ENCODE measurements at regions not wholly inside any gene's neighbourhood (a gene's known extent, or its start where the extent isn't known, plus 50 kb on each side); places are given as distances from the start of the nearest gene placed in this dataset.

GRCh38 chr2:221972813-221973478 is 325.9 kb downstream of the PAX3 start:
- no peak for DNase-seq
- CTCF ChIA-PET = no interaction called here
- H3K4me1 Mint-ChIP-seq (ENCODE audit: low read depth, unreplicated experiment) = no peaks in the 10 kb centered on the region
- no TSS peak for BruUV-seq (replicated peaks)
- POLR2A ChIA-PET = no interaction called here
- H3K27me3 Mint-ChIP-seq (ENCODE audit: insufficient read depth, unreplicated experiment) = no peaks in the 10 kb centered on the region
- H3K9me3 Mint-ChIP-seq (ENCODE audit: unreplicated experiment) = peaks cover 6% of the 10 kb centered on the region
- H3K27ac Mint-ChIP-seq (ENCODE audit: unreplicated experiment) = no peak overlapping the region
- H3K36me3 ChIP-seq (ENCODE audit: control insufficient read depth, insufficient read depth, low read length) = no peaks in the 10 kb centered on the region
- H3K36me3 Mint-ChIP-seq (ENCODE audit: insufficient read depth, unreplicated experiment) = no peaks in the 10 kb centered on the region
- no peak overlapping the region for H3K4me3 Mint-ChIP-seq (ENCODE audit: unreplicated experiment)
- TF ChIP-seq, protein P1, sequence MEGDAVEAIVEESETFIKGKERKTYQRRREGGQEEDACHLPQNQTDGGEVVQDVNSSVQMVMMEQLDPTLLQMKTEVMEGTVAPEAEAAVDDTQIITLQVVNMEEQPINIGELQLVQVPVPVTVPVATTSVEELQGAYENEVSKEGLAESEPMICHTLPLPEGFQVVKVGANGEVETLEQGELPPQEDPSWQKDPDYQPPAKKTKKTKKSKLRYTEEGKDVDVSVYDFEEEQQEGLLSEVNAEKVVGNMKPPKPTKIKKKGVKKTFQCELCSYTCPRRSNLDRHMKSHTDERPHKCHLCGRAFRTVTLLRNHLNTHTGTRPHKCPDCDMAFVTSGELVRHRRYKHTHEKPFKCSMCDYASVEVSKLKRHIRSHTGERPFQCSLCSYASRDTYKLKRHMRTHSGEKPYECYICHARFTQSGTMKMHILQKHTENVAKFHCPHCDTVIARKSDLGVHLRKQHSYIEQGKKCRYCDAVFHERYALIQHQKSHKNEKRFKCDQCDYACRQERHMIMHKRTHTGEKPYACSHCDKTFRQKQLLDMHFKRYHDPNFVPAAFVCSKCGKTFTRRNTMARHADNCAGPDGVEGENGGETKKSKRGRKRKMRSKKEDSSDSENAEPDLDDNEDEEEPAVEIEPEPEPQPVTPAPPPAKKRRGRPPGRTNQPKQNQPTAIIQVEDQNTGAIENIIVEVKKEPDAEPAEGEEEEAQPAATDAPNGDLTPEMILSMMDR (IDR thresholded peaks at IDR 0.05; ENCODE audit: insufficient read depth in 1 of 2, low read depth in 1 of 2, low read length in 1 of 2, severe bottlenecking in 1 of 2, unreplicated experiment in 1 of 2) = no peak
- H3K4me3 ChIP-seq (ENCODE audit: low read depth, low read length) = no peak overlapping the region
- H3K27me3 ChIP-seq (replicated peaks; ENCODE audit: control insufficient read depth, insufficient read depth, low read length) = no peaks in the 10 kb centered on the region
- no peaks in the 10 kb centered on the region for H3K9me3 ChIP-seq
- no peaks in the 10 kb centered on the region for H3K4me1 ChIP-seq
- intact Hi-C loops (cut with micrococcal nuclease; ENCODE audit: unreplicated experiment) = no loop called here

- Mint-ChIP-seq H3K27me3 (ENCODE audit: insufficient read depth, unreplicated experiment) (no peaks in the 10 kb centered on the region), H3K27ac (ENCODE audit: unreplicated experiment) (no peak overlapping the region), H3K9me3 (ENCODE audit: unreplicated experiment) (peaks cover 2% of the 10 kb centered on the region), H3K36me3 (ENCODE audit: insufficient read depth, unreplicated experiment) (no peaks in the 10 kb centered on the region), H3K4me1 (ENCODE audit: low read depth, unreplicated experiment) (no peaks in the 10 kb centered on the region), H3K4me3 (ENCODE audit: unreplicated experiment) (no peak overlapping the region)
- intact Hi-C loops (cut with micrococcal nuclease; ENCODE audit: unreplicated experiment) = no loop called here
- TF ChIP-seq, protein P1 (IDR thresholded peaks at IDR 0.05; ENCODE audit: insufficient read depth in 1 of 2, low read depth in 1 of 2, low read length in 1 of 2, severe bottlenecking in 1 of 2, unreplicated experiment in 1 of 2) = no peak
- H3K36me3 ChIP-seq (ENCODE audit: control insufficient read depth, insufficient read depth, low read length) = no peaks in the 10 kb centered on the region
- DNase-seq = no peak
- BruUV-seq (replicated peaks) = no TSS peak
- CTCF ChIA-PET = interaction anchor here (1.3 kb wide), 1 partner anchor 397 kb away, joined by 5 read pairs; no protein-coding TSS in a partner anchor
- H3K27me3 ChIP-seq (replicated peaks; ENCODE audit: control insufficient read depth, insufficient read depth, low read length) = no peaks in the 10 kb centered on the region
- no peaks in the 10 kb centered on the region for H3K9me3 ChIP-seq
- no peaks in the 10 kb centered on the region for H3K4me1 ChIP-seq
- no peak overlapping the region for H3K4me3 ChIP-seq (ENCODE audit: low read depth, low read length)
- POLR2A ChIA-PET = no interaction called here
These were observed 328.4 kb downstream of the PAX3 start for GRCh38 chr2:221970389-221970788.

GRCh38 chr2:221969830-221970144 is 329.0 kb downstream of the PAX3 start:
- no TSS peak for BruUV-seq (replicated peaks)
- Mint-ChIP-seq H3K36me3 (ENCODE audit: insufficient read depth, unreplicated experiment) (no peaks in the 10 kb centered on the region), H3K27me3 (ENCODE audit: insufficient read depth, unreplicated experiment) (no peaks in the 10 kb centered on the region), H3K4me3 (ENCODE audit: unreplicated experiment) (no peak overlapping the region), H3K27ac (ENCODE audit: unreplicated experiment) (no peak overlapping the region), H3K4me1 (ENCODE audit: low read depth, unreplicated experiment) (no peaks in the 10 kb centered on the region), H3K9me3 (ENCODE audit: unreplicated experiment) (no peaks in the 10 kb centered on the region)
- H3K27me3 ChIP-seq (replicated peaks; ENCODE audit: control insufficient read depth, insufficient read depth, low read length) = no peaks in the 10 kb centered on the region
- no peaks in the 10 kb centered on the region for H3K36me3 ChIP-seq (ENCODE audit: control insufficient read depth, insufficient read depth, low read length)
- ChIA-PET CTCF (interaction anchor here (0.6 to 1.3 kb wide), 2 partner anchors 351 to 397 kb away, joined by 3 to 5 read pairs; no protein-coding TSS in a partner anchor), POLR2A (no interaction called here)
- no peaks in the 10 kb centered on the region for H3K4me1 ChIP-seq
- no peaks in the 10 kb centered on the region for H3K9me3 ChIP-seq
- no peak for DNase-seq
- TF ChIP-seq, protein P1 (IDR thresholded peaks at IDR 0.05; ENCODE audit: insufficient read depth in 1 of 2, low read depth in 1 of 2, low read length in 1 of 2, severe bottlenecking in 1 of 2, unreplicated experiment in 1 of 2) = no peak
- H3K4me3 ChIP-seq (ENCODE audit: low read depth, low read length) = no peak overlapping the region
- intact Hi-C loops (cut with micrococcal nuclease; ENCODE audit: unreplicated experiment) = loop anchor here (1.0 to 5.0 kb wide), 8 partner anchors 237 to 1282 kb away; no protein-coding TSS in a partner anchor
